ENCODE measurements at regions not wholly inside any gene's neighbourhood (a gene's known extent, or its start where the extent isn't known, plus 50 kb on each side); places are given as distances from the start of the nearest gene placed in this dataset.

DNA sequence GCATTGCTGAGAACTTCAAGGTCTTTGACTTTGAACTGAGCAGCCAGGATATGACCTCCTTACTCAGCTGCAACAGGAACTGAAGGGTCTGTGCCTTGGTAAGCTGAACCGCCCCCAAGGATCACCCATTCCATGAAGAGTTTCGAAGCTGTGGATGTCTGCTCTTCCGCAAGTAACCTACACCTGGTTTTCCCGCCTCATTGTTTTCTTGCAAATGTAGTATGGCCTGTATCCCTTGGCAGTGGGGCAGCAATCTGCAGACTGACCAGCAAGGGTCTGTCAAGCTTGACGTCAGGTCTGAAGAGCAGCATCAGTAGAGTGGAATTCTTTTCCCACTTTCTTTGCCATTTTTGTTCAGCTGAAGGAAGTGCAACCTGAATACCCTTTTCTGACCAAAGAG is 62.6 kb upstream of the RAB12 start:
- DNase-seq: no peak

DNA sequence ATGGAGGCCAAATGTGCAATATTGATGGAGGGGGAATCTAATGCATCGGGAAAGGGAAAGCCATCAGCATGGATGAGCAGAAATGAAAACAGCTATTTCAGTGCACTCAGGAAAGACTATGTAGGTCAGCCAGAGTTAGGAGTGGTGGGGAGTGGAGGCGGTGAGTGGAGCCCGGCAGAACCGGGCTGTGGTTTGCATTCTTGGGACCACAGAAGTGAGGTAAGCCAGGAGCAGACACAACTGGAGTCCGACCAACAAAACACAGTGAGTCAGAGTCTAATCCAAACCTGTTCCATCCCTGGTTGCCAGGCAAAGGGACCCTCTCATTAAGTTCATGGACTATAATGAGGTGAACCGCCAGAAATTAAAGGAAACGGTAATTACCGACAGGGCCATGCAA is 61.1 kb upstream of the RAB12 start:
- peak; percentile 76 for DNase-seq

DNA sequence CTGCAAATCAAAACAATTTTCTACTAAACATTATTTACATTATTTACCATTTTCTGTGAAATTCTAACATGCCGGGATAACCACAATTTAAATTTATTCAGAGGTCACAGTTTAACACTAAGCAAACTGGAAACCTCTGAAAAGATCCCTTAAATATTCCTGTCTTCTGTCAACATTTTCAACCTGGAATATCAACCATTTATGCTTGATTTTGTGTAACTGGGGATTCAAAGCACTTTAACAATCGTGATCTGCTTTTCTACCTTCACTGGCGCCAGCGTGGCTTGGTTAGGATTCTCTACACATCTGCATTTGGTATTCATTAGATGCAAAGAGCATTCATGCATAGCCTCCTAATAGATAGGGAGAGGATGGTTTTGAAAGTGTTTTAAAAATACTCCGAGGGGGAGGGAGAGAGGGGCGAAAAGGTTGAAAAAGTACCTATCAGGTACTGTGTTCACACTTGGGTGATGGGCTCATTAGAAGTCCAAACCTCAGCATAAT is 59.9 kb upstream of the RAB12 start:
- no peak for DNase-seq

DNA sequence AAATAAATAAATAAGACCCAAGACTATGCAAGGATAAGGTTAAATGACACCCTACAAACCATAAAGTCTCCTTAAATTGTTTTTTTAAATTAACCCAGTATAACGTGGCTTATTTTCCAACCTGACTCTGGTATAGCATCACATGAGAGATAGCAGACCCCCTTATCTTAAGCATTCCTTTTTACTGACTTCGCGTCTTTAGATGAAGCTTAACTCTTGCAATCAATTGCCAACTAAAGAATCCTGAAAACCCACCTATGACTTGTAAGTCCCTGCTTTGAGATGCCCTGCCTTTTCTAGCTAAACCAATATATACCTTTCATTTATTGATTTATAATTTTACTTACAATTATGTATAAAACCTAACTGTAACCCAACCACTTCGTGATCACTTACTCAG is 57.1 kb upstream of the RAB12 start:
- DNase-seq: no peak

DNA sequence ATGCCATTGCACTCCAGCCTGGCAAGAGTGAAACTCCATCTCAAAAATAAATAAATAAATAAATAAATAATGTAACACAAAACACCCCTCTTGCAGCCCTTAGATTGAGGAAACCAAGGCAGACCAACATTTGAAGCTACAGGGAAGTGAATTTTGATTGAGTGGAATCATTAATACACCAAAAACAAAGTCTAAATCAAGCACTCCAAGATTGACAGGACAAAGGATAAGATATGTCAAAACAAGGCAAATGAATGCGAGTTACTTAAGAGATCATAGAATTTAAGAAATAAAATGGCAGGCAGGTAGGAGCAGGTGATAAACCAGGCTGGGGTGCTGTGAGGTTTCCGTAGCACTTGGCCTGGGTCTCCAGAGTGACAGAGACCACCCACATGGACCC is 54.9 kb upstream of the RAB12 start:
- DNase-seq: no peak

DNA sequence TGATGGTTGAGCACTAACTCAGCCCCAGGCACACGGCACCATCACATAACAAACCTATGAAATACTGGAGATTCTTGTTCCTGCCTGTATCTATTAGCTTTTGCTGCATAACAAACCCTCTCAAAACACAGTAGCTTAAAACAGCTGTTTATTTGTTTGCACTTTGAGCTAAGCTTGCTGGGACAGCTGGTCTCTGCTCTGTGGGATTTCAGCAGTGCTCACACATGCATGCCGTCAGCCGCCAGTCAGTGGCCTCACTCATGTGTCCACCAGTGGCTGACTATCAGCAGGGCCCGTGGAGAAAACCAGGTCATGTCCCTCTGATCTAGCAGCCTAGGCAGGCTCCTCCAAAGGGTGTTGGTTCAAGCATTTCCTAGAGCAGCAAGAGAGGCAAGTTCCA is 52.8 kb upstream of the RAB12 start:
- DNase-seq: no peak

Measured in left hindlimb (tissue), 1 donor.